Tibial nerve (tissue), 4 donors: ENCODE measurements at regions not wholly inside any gene's neighbourhood (a gene's known extent, or its start where the extent isn't known, plus 50 kb on each side); places are given as distances from the start of the nearest gene placed in this dataset.

Experiments used
- CTCF ChIP-seq, 5 experiments: fragments of 200-600 bp in 3 of 5; fragments of 450-650 bp in 2 of 5; sonication (generic) in 3 of 5; IDR thresholded peaks; one replicate each; pipeline ENCODE4 v1.5.1; 2016 to 2019; ENCODE audit warnings: antibody characterized with exemption in 5 of 5, mild to moderate bottlenecking in 3 of 5, moderate library complexity in 2 of 5
- EP300 ChIP-seq, 2 donors: sonication (generic); formaldehyde crosslinking; IDR thresholded peaks; one replicate each; pipeline ENCODE4 v1.6.1; 2017; ENCODE audit warnings: antibody characterized with exemption in 2 of 2, mild to moderate bottlenecking in 1 of 2
- POLR2A ChIP-seq, 2 donors: fragments of 450-650 bp; IDR thresholded peaks; one replicate each; pipeline ENCODE4 v1.6.1; 2017; ENCODE audit warnings: antibody characterized with exemption in 2 of 2, mild to moderate bottlenecking in 2 of 2, moderate library complexity in 2 of 2

GRCh38 chr2:58871469-58872142 is 630.5 kb upstream of the FANCL start:
- TF ChIP-seq CTCF (IDR thresholded peaks at IDR 0.05) (no peak), POLR2A (IDR thresholded peaks at IDR 0.05) (no peak), EP300 (IDR thresholded peaks at IDR 0.05) (no peak)
